ENCODE measurements at regions not wholly inside any gene's neighbourhood (a gene's known extent, or its start where the extent isn't known, plus 50 kb on each side); places are given as distances from the start of the nearest gene placed in this dataset.

DNA sequence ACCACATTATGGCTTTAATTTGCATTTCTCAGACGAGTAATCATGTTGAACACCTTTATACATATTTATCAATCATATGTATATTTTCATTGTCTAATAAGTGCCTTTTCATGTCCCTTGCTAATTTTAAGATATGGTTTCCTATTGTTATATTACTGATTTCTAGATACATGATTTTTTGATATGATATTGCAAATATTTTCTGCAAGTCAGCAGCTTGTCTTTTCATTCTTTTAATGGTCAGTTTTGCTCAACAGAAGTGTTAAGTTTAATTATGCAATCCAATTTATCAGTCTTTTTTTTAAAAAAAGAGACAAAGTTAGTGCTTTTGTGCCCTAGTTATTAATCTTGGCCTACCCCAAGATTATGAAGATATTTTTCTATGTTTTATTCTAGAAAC lies 1377.8 kb upstream of the CITED2 start:
- Histone ChIP-seq H3K4me2 (ENCODE audit: low read length) (no peak overlapping the region), H2AFZ (ENCODE audit: low read depth, low read length) (no peak overlapping the region), H3K9me2 (ENCODE audit: insufficient read depth, low read length) (no peaks in the 10 kb centered on the region), H3K27me3 (ENCODE audit: insufficient read depth, low read depth, low read length) (no peaks in the 10 kb centered on the region), H3K36me3 (ENCODE audit: insufficient read depth, low read length) (no peaks in the 10 kb centered on the region), H3K9ac (ENCODE audit: low read length) (no peak overlapping the region), H3K4me3 (ENCODE audit: low read length) (no peak overlapping the region), H3K27ac (ENCODE audit: low read length) (no peak overlapping the region), H4K20me1 (ENCODE audit: insufficient read depth) (no peaks in the 10 kb centered on the region), H3K79me2 (replicated peaks; ENCODE audit: insufficient read depth, low read length) (no peaks in the 10 kb centered on the region), H3F3A (ENCODE audit: insufficient read depth, low read length, poor library complexity, severe bottlenecking) (no peaks in the 10 kb centered on the region), H3K9me3 (ENCODE audit: low read length) (peaks cover 6% of the 10 kb centered on the region)
- no peak for TF ChIP-seq TAF1 (IDR thresholded peaks at IDR 0.05; ENCODE audit: low read depth)
- TF ChIP-seq, protein P1, sequence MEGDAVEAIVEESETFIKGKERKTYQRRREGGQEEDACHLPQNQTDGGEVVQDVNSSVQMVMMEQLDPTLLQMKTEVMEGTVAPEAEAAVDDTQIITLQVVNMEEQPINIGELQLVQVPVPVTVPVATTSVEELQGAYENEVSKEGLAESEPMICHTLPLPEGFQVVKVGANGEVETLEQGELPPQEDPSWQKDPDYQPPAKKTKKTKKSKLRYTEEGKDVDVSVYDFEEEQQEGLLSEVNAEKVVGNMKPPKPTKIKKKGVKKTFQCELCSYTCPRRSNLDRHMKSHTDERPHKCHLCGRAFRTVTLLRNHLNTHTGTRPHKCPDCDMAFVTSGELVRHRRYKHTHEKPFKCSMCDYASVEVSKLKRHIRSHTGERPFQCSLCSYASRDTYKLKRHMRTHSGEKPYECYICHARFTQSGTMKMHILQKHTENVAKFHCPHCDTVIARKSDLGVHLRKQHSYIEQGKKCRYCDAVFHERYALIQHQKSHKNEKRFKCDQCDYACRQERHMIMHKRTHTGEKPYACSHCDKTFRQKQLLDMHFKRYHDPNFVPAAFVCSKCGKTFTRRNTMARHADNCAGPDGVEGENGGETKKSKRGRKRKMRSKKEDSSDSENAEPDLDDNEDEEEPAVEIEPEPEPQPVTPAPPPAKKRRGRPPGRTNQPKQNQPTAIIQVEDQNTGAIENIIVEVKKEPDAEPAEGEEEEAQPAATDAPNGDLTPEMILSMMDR (IDR thresholded peaks at IDR 0.05; ENCODE audit: poor library complexity, severe bottlenecking) = no peak
- no peak for TF ChIP-seq RAD21 (conservative IDR thresholded peaks at IDR 0.05)
- TF ChIP-seq EP300 (conservative IDR thresholded peaks at IDR 0.05; ENCODE audit: poor library complexity, severe bottlenecking) = no peak

GRCh38 chr6:140747114-140747513 lies 1372.7 kb upstream of the CITED2 start:
- Histone ChIP-seq H4K20me1 (ENCODE audit: insufficient read depth) (no peaks in the 10 kb centered on the region), H3K36me3 (ENCODE audit: insufficient read depth, low read length) (no peaks in the 10 kb centered on the region), H3K79me2 (replicated peaks; ENCODE audit: insufficient read depth, low read length) (no peaks in the 10 kb centered on the region), H3K4me3 (ENCODE audit: low read length) (no peak overlapping the region), H3K9ac (ENCODE audit: low read length) (no peak overlapping the region), H3K9me2 (ENCODE audit: insufficient read depth, low read length) (no peaks in the 10 kb centered on the region), H3K4me2 (ENCODE audit: low read length) (no peak overlapping the region), H3F3A (ENCODE audit: insufficient read depth, low read length, poor library complexity, severe bottlenecking) (no peaks in the 10 kb centered on the region), H3K27me3 (ENCODE audit: insufficient read depth, low read depth, low read length) (no peaks in the 10 kb centered on the region), H3K27ac (ENCODE audit: low read length) (no peak overlapping the region), H2AFZ (ENCODE audit: low read depth, low read length) (no peak overlapping the region), H3K9me3 (ENCODE audit: low read length) (peaks cover 6% of the 10 kb centered on the region)
- TF ChIP-seq, protein P2, sequence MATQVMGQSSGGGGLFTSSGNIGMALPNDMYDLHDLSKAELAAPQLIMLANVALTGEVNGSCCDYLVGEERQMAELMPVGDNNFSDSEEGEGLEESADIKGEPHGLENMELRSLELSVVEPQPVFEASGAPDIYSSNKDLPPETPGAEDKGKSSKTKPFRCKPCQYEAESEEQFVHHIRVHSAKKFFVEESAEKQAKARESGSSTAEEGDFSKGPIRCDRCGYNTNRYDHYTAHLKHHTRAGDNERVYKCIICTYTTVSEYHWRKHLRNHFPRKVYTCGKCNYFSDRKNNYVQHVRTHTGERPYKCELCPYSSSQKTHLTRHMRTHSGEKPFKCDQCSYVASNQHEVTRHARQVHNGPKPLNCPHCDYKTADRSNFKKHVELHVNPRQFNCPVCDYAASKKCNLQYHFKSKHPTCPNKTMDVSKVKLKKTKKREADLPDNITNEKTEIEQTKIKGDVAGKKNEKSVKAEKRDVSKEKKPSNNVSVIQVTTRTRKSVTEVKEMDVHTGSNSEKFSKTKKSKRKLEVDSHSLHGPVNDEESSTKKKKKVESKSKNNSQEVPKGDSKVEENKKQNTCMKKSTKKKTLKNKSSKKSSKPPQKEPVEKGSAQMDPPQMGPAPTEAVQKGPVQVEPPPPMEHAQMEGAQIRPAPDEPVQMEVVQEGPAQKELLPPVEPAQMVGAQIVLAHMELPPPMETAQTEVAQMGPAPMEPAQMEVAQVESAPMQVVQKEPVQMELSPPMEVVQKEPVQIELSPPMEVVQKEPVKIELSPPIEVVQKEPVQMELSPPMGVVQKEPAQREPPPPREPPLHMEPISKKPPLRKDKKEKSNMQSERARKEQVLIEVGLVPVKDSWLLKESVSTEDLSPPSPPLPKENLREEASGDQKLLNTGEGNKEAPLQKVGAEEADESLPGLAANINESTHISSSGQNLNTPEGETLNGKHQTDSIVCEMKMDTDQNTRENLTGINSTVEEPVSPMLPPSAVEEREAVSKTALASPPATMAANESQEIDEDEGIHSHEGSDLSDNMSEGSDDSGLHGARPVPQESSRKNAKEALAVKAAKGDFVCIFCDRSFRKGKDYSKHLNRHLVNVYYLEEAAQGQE (IDR thresholded peaks at IDR 0.05; ENCODE audit: borderline replicate concordance) = no peak
- TF ChIP-seq SMC3 (conservative IDR thresholded peaks at IDR 0.05; ENCODE audit: poor library complexity) = no peak
- no peak for TF ChIP-seq EZH2 (IDR thresholded peaks at IDR 0.05; ENCODE audit: borderline replicate concordance, insufficient read depth, low read length, poor library complexity, severe bottlenecking)
- TF ChIP-seq TAF1 (IDR thresholded peaks at IDR 0.05; ENCODE audit: low read depth) = no peak
- no peak for TF ChIP-seq POLR2AphosphoS5 (IDR thresholded peaks at IDR 0.05)
- TF ChIP-seq, protein P1 (IDR thresholded peaks at IDR 0.05; ENCODE audit: poor library complexity, severe bottlenecking) = no peak
- no peak for TF ChIP-seq EP300 (conservative IDR thresholded peaks at IDR 0.05; ENCODE audit: poor library complexity, severe bottlenecking)
- TF ChIP-seq MXI1 (conservative IDR thresholded peaks at IDR 0.05; ENCODE audit: poor library complexity, severe bottlenecking) = no peak
- no peak for TF ChIP-seq RAD21 (conservative IDR thresholded peaks at IDR 0.05)

Measured in neural cell (in vitro differentiated cells).